Gastrocnemius medialis (tissue), 4 donors: ENCODE measurements at regions not wholly inside any gene's neighbourhood (a gene's known extent, or its start where the extent isn't known, plus 50 kb on each side); places are given as distances from the start of the nearest gene placed in this dataset.

Source experiments
- CTCF ChIP-seq, 5 experiments: fragments of 450-650 bp in 3 of 5; fragments of 200-600 bp in 2 of 5; sonication (generic) in 2 of 5; IDR thresholded peaks in 4 of 5; conservative IDR thresholded peaks in 1 of 5; 1 replicate in 4 of 5; 2 replicates in 1 of 5; pipeline ENCODE4 v1.5.1; 2016 to 2019; ENCODE audit warnings: antibody characterized with exemption in 5 of 5, mild to moderate bottlenecking in 3 of 5, moderate library complexity in 3 of 5
- POLR2A ChIP-seq, 2 donors: fragments of 450-650 bp; IDR thresholded peaks; one replicate each; pipeline ENCODE4 v1.6.1; 2017; ENCODE audit warnings: antibody characterized with exemption in 2 of 2, mild to moderate bottlenecking in 2 of 2, moderate library complexity in 2 of 2

- TF ChIP-seq CTCF (IDR thresholded peaks at IDR 0.05 in 4 of 5, conservative IDR thresholded peaks at IDR 0.05 in 1 of 5) (no peak), POLR2A (IDR thresholded peaks at IDR 0.05) (no peak)
These were observed 317.0 kb downstream of the GABRB3 start for GRCh38 chr15:26455828-26456227.
